Stimulated activated naive CD4-positive, alpha-beta T cell (primary cell): ENCODE measurements at regions not wholly inside any gene's neighbourhood (a gene's known extent, or its start where the extent isn't known, plus 50 kb on each side); places are given as distances from the start of the nearest gene placed in this dataset.
"Not testable (repeated sequence)": the region's sequence is repeated elsewhere in the genome, so short reads cannot be mapped to it uniquely, and the experiment has no call there.

Source experiments
- DNase-seq, 6 experiments: peaks; one replicate each; lab custom pipeline; 2025; lab: John Stamatoyannopoulos, UW

GRCh38 chr5:164500856-164501255 lies 995.4 kb downstream of the MAT2B start:
- DNase-seq, result no peak

DNA sequence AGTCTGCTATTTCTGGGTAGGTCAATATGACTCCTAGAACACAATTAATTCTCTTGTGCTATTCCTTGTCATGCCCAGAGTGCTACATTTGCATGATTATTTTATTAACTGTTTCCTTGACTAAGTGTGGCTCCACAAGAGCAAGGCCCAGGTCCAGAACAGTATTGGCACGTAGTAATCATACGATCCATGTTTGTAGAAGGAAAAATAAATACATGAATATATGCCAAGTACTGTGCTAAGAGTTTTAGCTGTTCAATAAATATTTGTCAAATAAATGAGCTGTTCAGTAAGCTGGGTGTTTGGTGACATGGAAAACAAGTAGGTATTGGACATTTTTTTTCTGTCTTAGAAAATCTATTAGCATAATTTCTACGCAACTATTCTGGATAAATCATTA lies 995.9 kb downstream of the MAT2B start:
- DNase-seq, result no peak

GRCh38 chr5:164504141-164504772 lies 998.8 kb downstream of the MAT2B start:
- peak in 2 of 6 experiments; percentile 0 to 1 for DNase-seq

- DNase-seq, result no peak
These were observed 1000.4 kb downstream of the MAT2B start for GRCh38 chr5:164505791-164506190.

GRCh38 chr5:164518067-164518740 lies 1012.8 kb downstream of the MAT2B start:
- DNase-seq, result no peak

- DNase-seq, result no peak
These were observed 1013.3 kb downstream of the MAT2B start for GRCh38 chr5:164518741-164519080.

DNA sequence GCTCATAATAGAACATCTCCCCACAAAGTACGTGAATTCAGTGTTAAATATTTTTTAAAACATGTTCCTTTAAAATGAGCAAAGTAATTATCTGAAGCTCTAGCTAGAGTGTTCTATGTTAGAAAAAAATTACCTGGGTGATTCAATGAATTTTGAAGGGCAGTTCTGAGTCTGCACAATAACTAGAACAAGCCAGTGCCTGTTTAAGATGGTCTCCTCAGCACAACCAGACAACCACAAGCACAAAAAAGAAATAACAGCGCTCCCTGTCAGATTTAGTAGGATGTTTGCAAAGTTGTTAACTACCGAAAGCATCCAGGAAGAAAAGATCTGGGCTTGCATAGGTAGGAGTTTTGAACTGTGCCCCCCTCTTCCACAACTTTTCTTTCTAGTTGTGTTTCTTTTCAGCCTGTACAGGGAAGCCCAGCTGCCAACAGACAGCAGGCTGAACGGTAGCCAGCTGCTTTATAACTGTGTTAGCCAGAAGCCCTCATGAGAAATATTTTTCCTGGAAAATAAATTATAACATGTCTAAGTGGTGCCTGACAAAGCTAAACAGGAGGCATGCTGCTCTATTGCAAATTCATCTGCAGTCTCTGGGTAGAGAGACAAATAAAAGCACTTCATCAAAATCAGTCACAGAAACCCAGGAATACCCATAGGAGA lies 1026.9 kb downstream of the MAT2B start:
- no peak for DNase-seq

- not testable (repeated sequence) for DNase-seq
These were observed 1028.0 kb downstream of the MAT2B start for GRCh38 chr5:164533426-164533825.

DNA sequence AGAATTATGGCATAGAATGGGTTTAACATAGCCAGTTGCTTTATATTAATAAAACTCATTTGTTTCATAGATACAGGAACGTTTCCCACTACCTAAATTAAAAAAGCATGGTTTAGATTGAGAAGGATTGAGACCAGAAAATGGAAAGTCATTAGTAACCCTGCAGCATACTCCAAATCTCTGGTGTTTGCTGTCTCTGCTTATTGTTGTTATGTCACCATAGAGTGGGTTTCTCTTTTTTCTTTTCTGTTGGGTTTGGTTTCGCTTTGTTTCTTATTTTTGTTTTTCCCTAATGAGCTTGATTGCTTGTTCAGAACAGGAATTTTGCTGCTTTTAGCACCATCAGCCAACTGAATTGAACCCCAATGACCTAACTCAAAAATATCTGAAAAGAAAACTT lies 1034.8 kb downstream of the MAT2B start:
- no peak for DNase-seq

DNA sequence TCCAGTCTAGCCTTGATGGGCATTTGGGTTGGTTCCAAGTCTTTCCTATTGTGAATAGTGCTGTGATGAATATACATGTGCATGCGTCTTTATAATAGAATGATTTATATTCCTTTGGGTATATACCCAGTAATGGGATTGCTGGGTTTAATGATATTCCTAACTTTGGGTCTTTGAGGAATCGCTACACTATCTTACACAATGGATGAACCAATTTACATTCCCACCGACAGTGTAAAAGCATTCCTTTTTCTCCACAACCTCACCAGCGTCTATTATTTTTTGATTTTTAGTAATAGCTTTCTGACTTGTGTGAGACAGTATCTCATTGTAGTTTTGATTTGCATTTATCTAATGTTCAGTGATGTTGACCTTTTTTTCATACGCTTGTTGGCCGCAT lies 1040.1 kb downstream of the MAT2B start:
- no peak for DNase-seq

GRCh38 chr5:164553851-164554250 lies 1048.4 kb downstream of the MAT2B start:
- no peak for DNase-seq

DNA sequence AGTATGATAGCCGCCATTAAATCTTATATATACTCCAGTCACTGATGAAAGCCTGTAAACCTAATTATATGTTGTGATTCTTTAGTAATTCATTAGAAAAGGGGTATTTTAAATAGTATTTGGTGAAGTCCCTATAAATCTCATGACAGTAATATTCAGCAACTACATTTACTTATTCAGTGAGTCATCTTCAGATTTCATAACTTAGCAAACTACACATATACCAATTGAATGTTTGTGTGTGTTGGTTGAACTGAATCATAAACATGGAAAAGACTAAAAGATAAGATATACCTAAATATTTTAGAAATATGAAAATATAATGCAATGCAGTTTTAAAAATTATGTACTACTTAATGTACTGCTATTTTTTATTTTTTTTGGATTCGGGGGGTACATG lies 1050.4 kb downstream of the MAT2B start:
- DNase-seq, result no peak

GRCh38 chr5:164560216-164560615 lies 1054.8 kb downstream of the MAT2B start:
- DNase-seq, result no peak

GRCh38 chr5:164561933-164562872 lies 1056.8 kb downstream of the MAT2B start:
- DNase-seq, result no peak

DNA sequence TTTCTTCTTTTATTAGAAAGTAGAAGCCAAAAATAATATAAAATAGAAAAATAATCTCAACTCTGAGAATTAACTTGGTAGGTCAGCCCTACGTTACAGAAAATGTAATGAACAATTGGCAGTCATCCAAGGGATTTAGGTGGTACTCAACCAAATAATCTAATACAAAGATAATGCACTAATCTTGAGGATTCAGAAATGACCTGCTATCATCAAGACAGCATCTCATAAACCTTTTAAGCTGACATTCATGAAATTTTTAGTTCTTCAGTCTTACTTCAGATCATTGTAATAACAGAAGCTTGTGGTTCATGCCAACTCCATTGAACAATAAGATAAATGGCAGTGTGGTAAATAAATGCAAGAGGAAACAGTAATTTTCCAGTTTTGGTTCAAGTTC lies 1058.0 kb downstream of the MAT2B start:
- DNase-seq, result no peak

DNA sequence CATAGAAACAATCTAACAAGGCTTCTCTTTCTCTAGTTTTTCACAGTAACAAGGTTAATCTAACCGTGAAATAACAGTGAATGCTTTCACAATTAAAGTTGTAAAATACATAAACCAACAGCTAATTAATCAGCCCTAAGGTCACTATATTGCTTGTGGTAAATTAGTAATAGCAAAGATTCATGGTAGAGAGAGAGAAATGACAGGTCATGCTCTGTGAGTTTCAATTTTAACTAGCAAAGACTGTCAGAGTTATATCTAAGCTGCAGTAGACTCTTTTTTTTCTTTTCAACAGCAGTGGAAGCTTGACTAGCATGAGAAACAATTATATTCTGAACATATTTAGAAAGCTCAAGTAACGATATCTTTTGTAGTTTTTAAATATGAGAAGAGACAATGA lies 1068.0 kb downstream of the MAT2B start:
- no peak for DNase-seq

- no peak for DNase-seq
These were observed 1071.8 kb downstream of the MAT2B start for GRCh38 chr5:164577201-164577600.

DNA sequence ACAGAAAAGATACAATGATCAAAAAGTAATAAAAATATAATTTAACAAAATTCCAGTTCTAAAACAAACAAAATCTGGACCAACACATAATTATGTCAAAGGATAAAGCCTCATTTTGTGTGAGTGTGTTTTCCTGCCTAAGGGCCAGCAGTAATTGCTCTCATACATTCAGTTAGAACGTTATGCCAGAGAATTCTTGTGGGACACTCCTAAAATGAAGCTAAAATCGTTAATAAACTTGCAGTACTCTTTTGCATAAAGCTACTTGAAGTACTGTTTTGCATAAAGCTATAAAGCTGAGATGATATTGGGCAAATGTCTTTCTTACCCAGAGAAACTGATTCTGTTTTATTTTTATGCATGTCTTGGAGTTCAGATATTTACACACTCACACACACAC lies 1072.3 kb downstream of the MAT2B start:
- DNase-seq, result no peak

DNA sequence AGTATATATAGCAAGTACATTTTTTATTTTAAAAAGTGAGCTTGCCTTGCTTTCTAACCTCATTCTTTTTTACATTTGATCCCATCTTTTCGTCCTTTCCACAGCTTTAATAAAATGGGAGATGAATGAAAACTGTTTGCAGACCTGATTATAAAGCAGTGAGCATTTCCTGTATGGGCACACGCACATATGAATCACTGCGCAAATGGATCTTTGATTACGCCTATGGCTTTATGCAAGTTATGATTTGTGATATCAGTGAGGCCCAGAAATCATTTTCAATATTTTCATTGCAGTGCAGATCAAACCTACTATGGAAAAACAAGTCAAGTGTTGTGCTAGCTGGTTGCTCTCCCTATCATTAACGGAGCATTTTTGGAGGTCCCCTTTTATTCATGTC lies 1073.0 kb downstream of the MAT2B start:
- DNase-seq, result no peak

- DNase-seq, result no peak
These were observed 1073.5 kb downstream of the MAT2B start for GRCh38 chr5:164578911-164579310.

- DNase-seq, result no peak
These were observed 1074.7 kb downstream of the MAT2B start for GRCh38 chr5:164580155-164580554.

DNA sequence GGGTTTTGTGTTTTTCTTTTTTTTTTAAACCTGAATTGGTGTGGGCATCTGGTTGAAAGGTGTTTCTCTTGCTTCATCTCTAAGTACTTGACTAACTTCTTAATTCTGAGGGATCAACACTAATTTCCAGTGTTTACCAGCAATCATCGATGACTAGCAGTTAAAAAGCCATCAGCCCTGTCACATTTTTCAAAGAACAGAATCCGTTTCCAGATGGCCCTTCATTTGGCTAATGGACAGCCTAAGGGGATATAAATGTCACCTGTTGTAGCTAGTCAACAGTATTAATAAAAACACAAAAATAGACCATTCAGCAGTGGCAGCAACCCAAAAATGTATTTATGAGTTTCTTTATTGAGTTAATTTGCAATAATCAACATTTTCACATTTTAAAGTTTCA lies 1076.5 kb downstream of the MAT2B start:
- DNase-seq, result no peak
